Neuronal stem cell (in vitro differentiated cells): ENCODE measurements at regions not wholly inside any gene's neighbourhood (a gene's known extent, or its start where the extent isn't known, plus 50 kb on each side); places are given as distances from the start of the nearest gene placed in this dataset.

Experiments
- DNase-seq: peaks from one replicate; pipeline ENCODE4 v3.0.0-alpha.2; 2013; ENCODE audit warnings: low spot score
- H2AFZ ChIP-seq: one replicate; pipeline ENCODE4 v1.6.1; 2013; ENCODE audit warnings: mild to moderate bottlenecking, low read length, inconsistent platforms
- H2AK5ac ChIP-seq: 2 replicates; pipeline ENCODE4 v1.6.1; 2013; ENCODE audit warnings: low read depth, mild to moderate bottlenecking, inconsistent platforms, low read length, moderate library complexity, mixed read lengths
- H2BK120ac ChIP-seq: 2 replicates; pipeline ENCODE4 v1.6.1; 2013; ENCODE audit warnings: low read depth, mild to moderate bottlenecking, inconsistent platforms, low read length, moderate library complexity, mixed read lengths
- H2BK12ac ChIP-seq: one replicate; pipeline ENCODE4 v1.6.1; 2013; ENCODE audit warnings: low read length, inconsistent platforms
- H2BK15ac ChIP-seq: 2 replicates; pipeline ENCODE4 v1.6.1; 2013; ENCODE audit warnings: mild to moderate bottlenecking, low read length, inconsistent platforms, mixed read lengths
- H2BK5ac ChIP-seq: one replicate; pipeline ENCODE4 v1.6.1; 2013; ENCODE audit warnings: inconsistent platforms, mild to moderate bottlenecking, low read length, moderate library complexity
- H3K14ac ChIP-seq: one replicate; pipeline ENCODE4 v1.6.1; 2013; ENCODE audit warnings: low read length, inconsistent platforms
- H3K18ac ChIP-seq: 2 replicates; pipeline ENCODE4 v1.6.1; 2013; ENCODE audit warnings: low read length, inconsistent platforms
- H3K23ac ChIP-seq: 2 replicates; pipeline ENCODE4 v1.6.1; 2013; ENCODE audit warnings: low read depth, mild to moderate bottlenecking, mixed read lengths, low read length, inconsistent platforms; ENCODE audit not compliant: poor library complexity
- H3K27ac ChIP-seq: replicated peaks from 3 replicates; pipeline ENCODE4 v1.5.1; 2013; ENCODE audit warnings: low read length, inconsistent platforms
- H3K27me3 ChIP-seq, 3 experiments: 2 replicates each; pipeline ENCODE4 v1.6.1; 2013; ENCODE audit warnings: low read length in 3 of 3, mild to moderate bottlenecking in 2 of 3, inconsistent platforms in 1 of 3, low read depth in 1 of 3, mixed read lengths in 1 of 3, moderate library complexity in 1 of 3; ENCODE audit not compliant: control insufficient read depth in 3 of 3, insufficient read depth in 3 of 3
- H3K36me3 ChIP-seq, 2 donors: replicated peaks in 1 of 2; 2 replicates each; pipeline ENCODE4 v1.6.1; 2013; ENCODE audit warnings: low read length in 2 of 2; ENCODE audit not compliant: control insufficient read depth in 2 of 2, insufficient read depth in 2 of 2
- H3K4ac ChIP-seq: 2 replicates; pipeline ENCODE4 v1.6.1; 2013; ENCODE audit warnings: inconsistent platforms, mild to moderate bottlenecking, low read length, moderate library complexity
- H3K4me1 ChIP-seq, 2 donors: 1 replicate in 1 of 2; 2 replicates in 1 of 2; pipeline ENCODE4 v1.6.1; 2013; ENCODE audit warnings: low read length in 2 of 2, low read depth in 1 of 2; ENCODE audit not compliant: control insufficient read depth in 2 of 2, insufficient read depth in 1 of 2
- H3K4me2 ChIP-seq: one replicate; pipeline ENCODE4 v1.6.1; 2013; ENCODE audit warnings: mild to moderate bottlenecking, low read length, inconsistent platforms; ENCODE audit not compliant: insufficient read depth, poor library complexity, severe bottlenecking
- H3K4me3 ChIP-seq, 2 donors: 2 replicates each; pipeline ENCODE4 v1.5.1; 2013; ENCODE audit warnings: low read length in 2 of 2, mild to moderate bottlenecking in 2 of 2, inconsistent platforms in 1 of 2, moderate library complexity in 1 of 2
- H3K79me1 ChIP-seq: one replicate; pipeline ENCODE4 v1.6.1; 2013; ENCODE audit warnings: low read depth, mild to moderate bottlenecking, inconsistent platforms, low read length, moderate library complexity
- H3K9ac ChIP-seq: one replicate; pipeline ENCODE4 v1.6.1; 2013; ENCODE audit warnings: mild to moderate bottlenecking, low read depth, low read length, inconsistent platforms; ENCODE audit not compliant: poor library complexity
- H3K9me3 ChIP-seq, 2 donors: replicated peaks in 1 of 2; 2 replicates each; pipeline versions ENCODE3 to v1.6.1; 2013; ENCODE audit warnings: low read length in 2 of 2, mild to moderate bottlenecking in 2 of 2, inconsistent platforms in 1 of 2, low read depth in 1 of 2, mixed read lengths in 1 of 2, moderate library complexity in 1 of 2; ENCODE audit not compliant: control insufficient read depth in 2 of 2, insufficient read depth in 1 of 2
- H4K8ac ChIP-seq: one replicate; pipeline ENCODE4 v1.6.1; 2013; ENCODE audit warnings: low read depth, mild to moderate bottlenecking, inconsistent platforms, low read length, moderate library complexity
- H4K91ac ChIP-seq: one replicate; pipeline ENCODE4 v1.6.1; 2013; ENCODE audit warnings: low read length, low read depth, mild to moderate bottlenecking, inconsistent platforms; ENCODE audit not compliant: poor library complexity
- WGBS, 2 donors: extraction: QIAGEN DNeasy Blood & Tissue Kit; methylation state at CpG; one replicate each; pipeline ENCODE4 v1.1.7; 2013; ENCODE audit warnings: missing lambda C conversion rate in 2 of 2, mixed read lengths in 1 of 2; ENCODE audit not compliant: insufficient read length in 2 of 2, insufficient replicate concordance in 1 of 2; ENCODE audit errors: extremely low coverage in 2 of 2; 5-methylcytosine and 5-hydroxymethylcytosine counted together

- H4K91ac ChIP-seq: no peak overlapping the region
- H4K8ac ChIP-seq: no peak overlapping the region
- no peaks in the 10 kb centered on the region for H3K36me3 ChIP-seq
- no CpG with 5 or more reads among the region's 4 CpGs for WGBS, 2 donors
- no peak overlapping the region for H3K27ac ChIP-seq
- H3K9ac ChIP-seq: no peak overlapping the region
- no peaks in the 10 kb centered on the region for H3K27me3 ChIP-seq
- no peak overlapping the region for H3K18ac ChIP-seq
- H3K4me1 ChIP-seq: peaks cover 7 to 10% of the 10 kb centered on the region in 2 donors
- no peak overlapping the region for H2BK15ac ChIP-seq
- no peak overlapping the region for H3K4ac ChIP-seq
- H3K4me2 ChIP-seq: no peak overlapping the region
- no peak overlapping the region for H3K14ac ChIP-seq
- no peak overlapping the region for H2BK120ac ChIP-seq
- H3K4me3 ChIP-seq: no peak overlapping the region
- DNase-seq: no peak
- H2BK12ac ChIP-seq: no peak overlapping the region
- no peak overlapping the region for H2AFZ ChIP-seq
- H3K23ac ChIP-seq: no peak overlapping the region
- no peak overlapping the region for H2BK5ac ChIP-seq
- H3K79me1 ChIP-seq: no peaks in the 10 kb centered on the region
- H3K9me3 ChIP-seq: peaks cover 3 to 8% of the 10 kb centered on the region in 2 donors
- no peak overlapping the region for H2AK5ac ChIP-seq
Measured at GRCh38 chr2:16002575-16002974, 62.2 kb downstream of the MYCN start.

GRCh38 chr2:16002144-16002543 is 61.8 kb downstream of the MYCN start:
- Histone ChIP-seq H2BK5ac (no peak overlapping the region), H3K4ac (no peak overlapping the region), H3K23ac (no peak overlapping the region), H3K79me1 (no peaks in the 10 kb centered on the region), H3K4me1 (peaks cover 9 to 10% of the 10 kb centered on the region in 2 donors), H3K36me3 (no peaks in the 10 kb centered on the region), H3K4me2 (no peak overlapping the region), H2BK12ac (no peak overlapping the region), H4K8ac (no peak overlapping the region), H3K4me3 (no peak overlapping the region), H3K18ac (no peak overlapping the region), H3K9ac (no peak overlapping the region), H3K27ac (no peak overlapping the region), H2BK15ac (no peak overlapping the region), H4K91ac (no peak overlapping the region), H2AFZ (no peak overlapping the region), H2AK5ac (no peak overlapping the region), H3K27me3 (no peaks in the 10 kb centered on the region), H3K9me3 (peaks cover 3 to 8% of the 10 kb centered on the region in 2 donors), H3K14ac (no peak overlapping the region), H2BK120ac (no peak overlapping the region)
- DNase-seq: no peak
- no CpG with 5 or more reads among the region's 3 CpGs for WGBS, 2 donors

GRCh38 chr2:16000642-16001041 is 60.3 kb downstream of the MYCN start:
- Histone ChIP-seq H3K4ac (no peak overlapping the region), H3K14ac (no peak overlapping the region), H2BK5ac (no peak overlapping the region), H3K36me3 (no peaks in the 10 kb centered on the region), H2BK12ac (no peak overlapping the region), H3K23ac (no peak overlapping the region), H2AFZ (no peak overlapping the region), H3K9ac (no peak overlapping the region), H2AK5ac (no peak overlapping the region), H3K18ac (no peak overlapping the region), H3K9me3 (peaks cover 3 to 8% of the 10 kb centered on the region in 2 donors), H3K4me3 (no peak overlapping the region), H3K27me3 (no peaks in the 10 kb centered on the region), H2BK120ac (no peak overlapping the region), H2BK15ac (no peak overlapping the region), H4K8ac (no peak overlapping the region), H3K27ac (no peak overlapping the region), H3K79me1 (no peaks in the 10 kb centered on the region), H4K91ac (no peak overlapping the region), H3K4me2 (no peak overlapping the region), H3K4me1 (peaks cover 0 to 11% of the 10 kb centered on the region in 2 donors)
- DNase-seq: no peak
- WGBS, 2 donors: no CpG with 5 or more reads among the region's 6 CpGs

GRCh38 chr2:15999596-16000469 is 59.5 kb downstream of the MYCN start:
- no CpG with 5 or more reads among the region's 11 CpGs for WGBS, 2 donors
- H3K4me3 ChIP-seq: no peak overlapping the region
- H2BK12ac ChIP-seq: no peak overlapping the region
- H2AK5ac ChIP-seq: no peak overlapping the region
- H3K79me1 ChIP-seq: no peaks in the 10 kb centered on the region
- no peak overlapping the region for H3K9ac ChIP-seq
- H2BK120ac ChIP-seq: no peak overlapping the region
- no peak overlapping the region for H3K18ac ChIP-seq
- H3K27me3 ChIP-seq: no peaks in the 10 kb centered on the region
- no peak overlapping the region for H4K91ac ChIP-seq
- H2BK5ac ChIP-seq: no peak overlapping the region
- no peak overlapping the region for H3K27ac ChIP-seq
- H3K4me2 ChIP-seq: no peak overlapping the region
- no peaks in the 10 kb centered on the region for H3K36me3 ChIP-seq
- H4K8ac ChIP-seq: no peak overlapping the region
- DNase-seq: no peak
- no peak overlapping the region for H3K23ac ChIP-seq
- peaks cover 0 to 11% of the 10 kb centered on the region in 2 donors for H3K4me1 ChIP-seq
- no peak overlapping the region for H2BK15ac ChIP-seq
- no peak overlapping the region for H2AFZ ChIP-seq
- peaks cover 3 to 8% of the 10 kb centered on the region in 2 donors for H3K9me3 ChIP-seq
- H3K14ac ChIP-seq: no peak overlapping the region
- H3K4ac ChIP-seq: no peak overlapping the region
